CD4-positive, alpha-beta T cell treated with Interleukin-15 for 4 hours (primary cell): ENCODE measurements at regions not wholly inside any gene's neighbourhood (a gene's known extent, or its start where the extent isn't known, plus 50 kb on each side); places are given as distances from the start of the nearest gene placed in this dataset.

ENCODE experiments used
- DNase-seq: peaks from one replicate; pipeline ENCODE4 v3.0.0-alpha.2; 2020; ENCODE audit warnings: low spot score

- no peak for DNase-seq
Measured at GRCh38 chr5:38099205-38100168, 158.9 kb upstream of the EGFLAM start.

DNA sequence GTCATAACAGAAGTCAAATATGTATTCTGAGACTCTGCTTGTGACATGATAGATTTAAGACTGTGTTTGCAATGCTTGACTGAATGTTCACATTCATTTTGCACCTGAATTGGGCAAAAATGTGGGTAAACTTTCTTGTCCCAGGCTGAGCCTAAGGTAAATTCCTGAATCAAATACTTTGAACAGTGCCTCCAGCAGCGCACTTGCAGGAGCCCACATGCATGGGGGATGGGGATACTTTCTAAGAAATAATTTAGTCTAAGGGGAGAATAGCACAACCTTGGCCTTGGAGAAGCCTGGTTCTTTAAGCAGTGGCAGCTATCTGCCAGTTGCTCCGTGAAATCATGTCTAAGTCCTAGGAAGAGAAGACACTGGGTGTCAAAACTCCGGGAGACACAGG, 163.5 kb upstream of the EGFLAM start:
- no peak for DNase-seq

- no peak for DNase-seq
Measured at GRCh38 chr5:38093855-38094254, 164.5 kb upstream of the EGFLAM start.

- no peak for DNase-seq
Measured at GRCh38 chr5:38086777-38087176, 171.6 kb upstream of the EGFLAM start.

- no peak for DNase-seq
Measured at GRCh38 chr5:38079620-38080402, 178.5 kb upstream of the EGFLAM start.

- no peak for DNase-seq
Measured at GRCh38 chr5:38078161-38078560, 180.2 kb upstream of the EGFLAM start.

DNA sequence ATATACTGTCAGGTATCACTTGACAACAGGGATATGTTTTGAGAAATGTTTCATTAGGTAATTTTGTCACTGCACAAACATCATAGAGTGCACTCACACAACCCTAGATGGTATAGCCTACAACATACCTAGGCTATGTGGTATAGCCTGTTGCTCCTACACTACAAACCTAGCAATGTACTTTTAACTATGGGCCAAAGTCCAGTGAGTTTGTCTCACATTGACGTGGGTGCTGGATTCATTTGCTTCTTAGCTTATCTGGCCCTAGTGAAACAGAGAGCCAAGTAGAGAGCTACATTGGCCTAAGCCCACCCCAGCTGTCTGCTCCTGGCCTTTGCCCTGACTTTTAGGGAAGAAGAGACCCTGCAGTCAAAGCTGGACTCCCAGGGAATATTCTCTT, 180.7 kb upstream of the EGFLAM start:
- no peak for DNase-seq

GRCh38 chr5:38071831-38072694, 186.3 kb upstream of the EGFLAM start:
- DNase-seq = no peak

- no peak for DNase-seq
Measured at GRCh38 chr5:38070304-38070950, 187.9 kb upstream of the EGFLAM start.

DNA sequence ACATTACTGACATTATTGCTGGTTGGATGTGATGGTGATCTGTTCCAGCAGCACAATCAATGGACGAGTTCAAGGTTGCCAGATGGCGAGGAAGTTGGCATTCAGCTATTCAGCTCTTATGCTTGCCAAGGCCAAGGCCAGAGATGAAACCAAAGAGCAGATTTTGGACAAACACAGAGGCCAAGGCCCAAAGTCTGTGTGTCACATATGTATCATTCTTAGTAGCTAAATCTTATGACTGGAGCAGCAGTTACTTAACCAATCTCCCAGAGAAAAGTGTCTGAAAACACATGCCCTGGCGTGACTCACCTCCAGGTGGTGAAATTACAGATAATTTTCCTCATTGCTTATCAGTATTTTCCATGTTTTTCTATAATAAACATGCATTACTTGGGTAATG, 189.0 kb upstream of the EGFLAM start:
- no peak for DNase-seq

DNA sequence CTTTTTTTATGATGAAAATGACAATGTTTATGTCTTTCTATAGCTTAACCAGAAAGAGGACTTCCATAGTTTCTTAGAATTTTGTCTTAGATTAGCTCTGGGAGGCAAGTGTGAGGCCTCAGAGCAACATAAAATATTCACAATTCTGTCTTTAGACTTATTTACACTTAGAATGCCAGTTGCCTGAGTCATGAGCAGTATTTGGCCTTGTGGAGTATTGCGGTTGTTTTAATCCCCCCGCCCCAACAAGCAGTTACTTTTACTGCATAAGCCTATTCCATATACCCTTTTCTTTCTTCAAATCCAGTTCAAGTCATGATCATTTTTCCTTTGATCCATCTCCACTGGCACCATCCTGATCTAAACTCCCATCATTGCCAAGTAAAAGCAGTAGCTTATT, 198.0 kb upstream of the EGFLAM start:
- DNase-seq = no peak

- DNase-seq = no peak
Measured at GRCh38 chr5:38059876-38060275, 198.5 kb upstream of the EGFLAM start.

DNA sequence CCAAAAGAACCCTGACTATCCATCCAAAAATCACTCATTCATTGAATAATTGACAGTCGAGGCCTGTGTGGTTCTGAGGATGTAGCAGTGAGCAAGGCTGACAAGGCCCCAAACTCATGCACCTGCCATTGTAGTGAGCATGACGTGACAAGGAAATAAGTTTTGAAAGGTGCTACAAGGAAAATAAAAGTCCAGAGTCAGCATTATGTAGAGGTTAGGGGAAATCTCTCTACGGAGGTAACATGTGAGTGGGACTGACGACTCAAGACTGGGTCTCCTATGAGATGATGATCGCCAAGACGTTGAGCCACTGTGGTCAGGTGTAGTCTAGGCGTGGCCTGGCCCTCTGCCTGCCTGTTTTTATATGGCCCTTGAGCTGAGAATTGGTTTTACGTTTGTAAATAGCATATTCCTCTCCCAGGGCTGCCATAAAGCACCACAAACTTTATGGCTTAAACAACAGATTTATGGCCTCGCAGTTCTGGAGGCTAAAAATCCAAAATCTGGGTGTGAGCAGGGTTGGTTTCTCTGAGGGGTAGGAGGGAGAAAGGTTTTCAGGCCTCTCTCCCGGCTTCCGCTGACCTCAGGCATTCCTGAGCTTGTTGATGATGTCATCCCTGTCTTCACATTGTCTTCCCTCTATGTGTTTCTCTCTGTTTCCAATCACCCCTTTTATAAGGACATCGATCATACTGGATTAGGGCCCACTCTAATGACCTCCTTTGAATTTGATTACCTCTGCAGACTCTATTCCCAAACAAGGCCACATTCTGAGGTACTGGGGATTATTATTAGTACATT, 206.4 kb upstream of the EGFLAM start:
- no peak for DNase-seq

GRCh38 chr5:38048400-38048799, 208.6 kb upstream of the GDNF start:
- no peak for DNase-seq

DNA sequence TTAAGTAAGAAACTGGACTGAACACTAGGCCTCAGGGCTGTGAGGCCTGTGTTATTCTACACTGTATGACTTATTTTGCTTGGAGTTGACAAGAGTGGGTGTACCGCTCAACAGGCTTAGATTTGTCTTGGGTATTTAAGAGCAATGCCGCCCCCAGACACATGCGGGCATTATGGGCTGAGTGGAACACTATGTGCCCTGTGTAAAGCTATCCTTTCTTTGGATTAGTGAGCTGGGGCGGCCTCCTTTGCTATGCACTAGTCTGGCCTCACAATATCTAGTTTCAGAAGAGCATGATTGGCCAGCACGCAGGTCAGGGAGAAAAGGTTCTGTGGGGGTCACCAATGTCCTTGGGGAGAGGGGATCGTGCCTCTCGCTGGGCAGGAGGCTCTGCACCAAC, 206.3 kb upstream of the GDNF start:
- DNase-seq = no peak

- DNase-seq = no peak
Measured at GRCh38 chr5:38045446-38045845, 205.6 kb upstream of the GDNF start.

DNA sequence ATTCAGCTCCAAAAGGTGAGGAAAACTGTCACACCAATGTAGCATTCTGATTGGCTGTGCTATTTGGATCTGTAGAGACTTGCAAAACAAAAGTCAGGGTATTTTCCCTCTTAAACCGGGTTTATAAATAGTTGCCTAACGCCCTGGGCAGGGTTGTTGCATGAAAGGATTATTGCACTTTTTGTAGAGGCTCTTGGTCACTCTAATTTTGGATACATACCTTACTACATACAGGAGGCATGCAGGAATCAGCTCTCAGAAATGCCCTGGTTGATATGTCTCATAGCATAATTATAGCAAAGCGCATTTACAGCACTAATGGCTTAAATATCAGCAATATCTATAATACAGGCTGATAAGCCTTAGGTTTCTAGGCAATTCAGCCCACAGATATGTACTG, 200.0 kb upstream of the GDNF start:
- DNase-seq = no peak

GRCh38 chr5:38039091-38039490, 199.2 kb upstream of the GDNF start:
- DNase-seq = no peak

- no peak for DNase-seq
Measured at GRCh38 chr5:38036765-38037164, 196.9 kb upstream of the GDNF start.

GRCh38 chr5:38032149-38032548, 192.3 kb upstream of the GDNF start:
- no peak for DNase-seq

- DNase-seq = no peak
Measured at GRCh38 chr5:38031304-38031703, 191.5 kb upstream of the GDNF start.
